NB4 (cell line): ENCODE measurements at regions not wholly inside any gene's neighbourhood (a gene's known extent, or its start where the extent isn't known, plus 50 kb on each side); places are given as distances from the start of the nearest gene placed in this dataset.

Experiments used
- CTCF ChIP-seq: IDR thresholded peaks from one replicate; pipeline ENCODE4 v1.5.1; 2012; ENCODE audit warnings: low read depth, low read length
- POLR2A ChIP-seq: IDR thresholded peaks from 2 replicates; pipeline ENCODE4 v1.6.1; 2011; ENCODE audit warnings: mild to moderate bottlenecking; ENCODE audit not compliant: insufficient read length; ENCODE audit errors: extremely low read depth

GRCh38 chr17:34769049-34769448 is 189.7 kb downstream of the TMEM132E start:
- no peak for TF ChIP-seq CTCF
- no peak for TF ChIP-seq POLR2A
